Activated CD4-positive, alpha-beta T cell treated with anti-CD3 and anti-CD28 coated beads for 24 hours (primary cell): ENCODE measurements at regions not wholly inside any gene's neighbourhood (a gene's known extent, or its start where the extent isn't known, plus 50 kb on each side); places are given as distances from the start of the nearest gene placed in this dataset.
"Not testable (repeated sequence)": the region's sequence is repeated elsewhere in the genome, so short reads cannot be mapped to it uniquely, and the experiment has no call there.

ENCODE experiments used
- DNase-seq, 2 donors: peaks; one replicate each; pipeline ENCODE4 v3.0.0-alpha.2; 2020; ENCODE audit warnings: low read depth in 2 of 2

- no peak for DNase-seq
Measured at GRCh38 chr7:93048136-93048930, 69.4 kb downstream of the SAMD9 start.

DNA sequence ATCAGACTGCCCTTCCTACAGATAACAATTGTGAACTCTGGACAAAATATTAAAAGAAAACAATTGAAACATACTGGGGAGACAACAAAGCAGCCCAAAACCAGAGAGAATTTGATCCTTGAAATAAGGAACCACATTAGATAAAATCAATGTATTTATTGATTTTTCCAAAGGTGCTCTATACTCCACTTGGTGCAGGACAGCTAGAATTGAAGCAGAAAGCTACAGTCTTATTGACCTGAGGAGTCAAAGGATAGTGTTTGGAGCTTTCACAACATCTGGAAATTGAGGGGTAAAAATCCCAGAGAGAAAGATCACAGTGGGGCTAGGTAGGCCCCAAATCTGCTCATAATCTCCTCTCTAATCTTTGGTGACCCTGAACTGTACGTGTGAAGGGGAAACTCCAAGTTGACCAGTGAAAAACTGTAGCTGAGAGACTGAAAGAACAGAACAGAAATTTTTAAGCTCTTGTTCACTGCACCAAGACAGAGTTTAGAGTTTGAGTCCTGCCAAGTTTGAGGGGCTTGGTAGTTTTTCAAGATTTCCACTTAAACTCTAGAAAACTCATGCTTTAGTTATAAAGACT lies 70.2 kb downstream of the SAMD9 start:
- DNase-seq, result no peak

- no peak for DNase-seq
Measured at GRCh38 chr7:93046641-93047040, 71.1 kb downstream of the SAMD9 start.

GRCh38 chr7:93044147-93044810 lies 73.5 kb downstream of the SAMD9 start:
- no peak for DNase-seq

GRCh38 chr7:93043385-93043985 lies 74.3 kb downstream of the SAMD9 start:
- no peak for DNase-seq

GRCh38 chr7:93040355-93040754 lies 77.4 kb downstream of the SAMD9 start:
- DNase-seq, result no peak

- no peak for DNase-seq
Measured at GRCh38 chr7:93039786-93040185, 78.0 kb downstream of the SAMD9 start.

- no peak for DNase-seq
Measured at GRCh38 chr7:93039282-93039681, 78.5 kb downstream of the SAMD9 start.

GRCh38 chr7:93036807-93037206 lies 81.0 kb downstream of the SAMD9 start:
- DNase-seq, result peak in 1 of 2 donors; percentile 26

DNA sequence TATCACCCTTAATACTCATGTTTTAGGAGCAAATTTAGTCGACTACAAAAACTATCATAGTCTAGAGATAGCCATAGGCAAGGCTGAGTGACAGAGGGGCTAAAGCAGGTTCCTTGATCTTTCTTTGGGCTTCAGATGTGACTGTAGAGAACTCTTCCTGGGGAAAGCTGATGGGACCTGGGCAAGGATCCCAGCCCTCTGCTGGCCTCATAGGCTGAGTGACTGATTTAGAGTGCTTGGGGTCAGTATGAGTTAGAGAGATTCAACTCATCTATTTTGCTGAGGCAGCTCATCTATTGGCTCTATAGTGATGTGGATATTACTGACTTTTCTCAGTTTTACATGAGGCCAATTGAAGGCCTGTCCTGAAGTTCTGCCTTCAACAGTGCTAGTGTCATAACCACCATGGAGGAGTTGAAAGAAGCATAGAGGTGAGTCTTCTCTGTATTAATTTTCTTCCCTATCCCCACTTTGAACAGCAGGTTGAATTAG lies 81.6 kb downstream of the SAMD9 start:
- no peak for DNase-seq

DNA sequence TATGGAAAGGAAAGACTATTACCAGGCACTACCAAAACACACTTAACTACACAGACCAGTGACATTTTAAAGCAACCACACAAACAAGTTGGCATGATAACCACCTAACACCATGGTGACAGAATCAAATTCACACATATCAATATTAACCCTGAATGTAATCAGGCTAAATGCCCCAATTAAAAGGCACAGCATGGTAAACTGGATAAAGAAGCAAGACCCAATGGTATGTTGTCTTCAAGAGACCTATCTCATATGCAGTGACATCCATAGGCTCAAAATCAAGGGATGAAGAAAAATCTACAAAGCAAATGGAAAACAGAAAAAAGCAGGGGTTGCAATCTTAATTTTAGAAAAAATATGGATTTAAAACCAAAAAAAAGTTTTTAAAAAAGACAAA lies 86.0 kb downstream of the SAMD9 start:
- no peak for DNase-seq

- no peak for DNase-seq
Measured at GRCh38 chr7:93030605-93031225, 87.1 kb downstream of the SAMD9 start.

- no peak for DNase-seq
Measured at GRCh38 chr7:93029056-93029455, 88.7 kb downstream of the SAMD9 start.

- no peak for DNase-seq
Measured at GRCh38 chr7:93028610-93029009, 89.2 kb downstream of the SAMD9 start.

- no peak for DNase-seq
Measured at GRCh38 chr7:93027044-93027443, 90.7 kb downstream of the SAMD9 start.

DNA sequence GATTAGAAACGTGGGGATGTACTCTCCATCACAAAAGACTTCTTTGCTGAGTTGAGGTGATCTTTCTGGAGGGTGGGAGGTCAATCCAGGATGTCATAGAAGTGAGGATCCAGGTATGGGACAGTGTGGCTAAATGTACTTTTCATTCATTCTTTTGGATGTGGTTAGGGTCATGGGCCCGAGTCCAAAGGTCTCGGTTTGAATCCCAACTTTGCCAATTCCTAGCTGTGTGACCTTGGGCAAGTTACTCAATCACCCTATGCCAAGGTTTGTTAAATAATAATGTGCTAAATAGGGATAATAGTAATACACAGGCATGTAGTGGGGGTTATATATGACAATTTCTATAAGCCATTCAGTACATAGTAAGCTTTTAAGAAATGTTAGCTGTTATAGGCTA lies 91.4 kb downstream of the SAMD9 start:
- DNase-seq, result no peak

GRCh38 chr7:93025389-93025788 lies 92.4 kb downstream of the SAMD9 start:
- no peak for DNase-seq

- not testable (repeated sequence) for DNase-seq
Measured at GRCh38 chr7:93022931-93023478, 94.8 kb downstream of the SAMD9 start.

- DNase-seq, result no peak
Measured at GRCh38 chr7:93021748-93022147, 96.0 kb downstream of the SAMD9 start.

- no peak for DNase-seq
Measured at GRCh38 chr7:93018716-93019115, 99.1 kb downstream of the SAMD9 start.

GRCh38 chr7:93016681-93017381 lies 100.9 kb downstream of the SAMD9 start:
- DNase-seq, result no peak
